Right atrium auricular region (tissue), 2 donors: ENCODE measurements at regions not wholly inside any gene's neighbourhood (a gene's known extent, or its start where the extent isn't known, plus 50 kb on each side); places are given as distances from the start of the nearest gene placed in this dataset.
A peak's percentile ranks its signal among the peaks of the same experiment; 100 is the strongest.

Experiments used
- DNase-seq: peaks from one replicate; pipeline ENCODE4 v3.0.0-alpha.2; 2019; ENCODE audit warnings: low spot score
- H3K27ac ChIP-seq, 2 donors: fragments of 200-600 bp; sonication (generic); 1 replicate in 1 of 2; 2 replicates in 1 of 2; pipeline ENCODE4 v1.5.1; 2016 to 2019
- H3K27me3 ChIP-seq, 2 donors: fragments of 200-600 bp; sonication (generic); one replicate each; pipeline versions ENCODE4 v1.5.1 to v1.6.0; 2017 to 2019
- H3K36me3 ChIP-seq: fragments of 200-600 bp; sonication (generic); one replicate; pipeline ENCODE4 v1.5.1; 2016
- H3K4me1 ChIP-seq, 2 donors: fragments of 200-600 bp; sonication (generic); one replicate each; pipeline versions ENCODE4 v1.5.1 to v1.6.0; 2017 to 2019
- H3K4me3 ChIP-seq, 2 donors: fragments of 200-600 bp; sonication (generic); 1 replicate in 1 of 2; 2 replicates in 1 of 2; pipeline ENCODE4 v1.5.1; 2017 to 2019; ENCODE audit warnings: mild to moderate bottlenecking in 1 of 2, moderate library complexity in 1 of 2
- H3K9me3 ChIP-seq, 2 donors: fragments of 200-600 bp; sonication (generic); one replicate each; pipeline ENCODE4 v1.5.1; 2019
- TF ChIP-seq, protein P1 (sequence below), 2 donors: fragments of 200-600 bp; sonication (generic); IDR thresholded peaks; one replicate each; pipeline ENCODE4 v1.5.1; 2019; ENCODE audit warnings: antibody characterized with exemption in 2 of 2

DNA sequence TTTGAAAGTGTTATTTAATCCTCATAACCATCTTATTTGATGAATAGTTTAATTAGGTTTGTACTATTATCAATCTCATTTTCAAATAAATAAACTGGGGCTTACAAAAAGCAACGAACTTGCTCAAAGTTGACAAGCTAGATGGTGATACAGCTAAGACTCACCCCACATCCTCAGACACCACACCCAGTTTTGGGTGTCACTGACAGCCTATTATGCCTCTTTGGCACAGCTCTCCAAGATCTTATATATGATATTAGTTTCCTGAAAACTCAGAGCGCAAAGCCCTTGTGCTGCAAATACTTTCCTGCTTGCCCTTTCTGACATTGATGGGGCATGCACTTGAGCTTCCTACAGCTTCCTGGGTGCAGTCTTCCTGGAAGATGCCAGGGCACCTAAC is 223.4 kb upstream of the GADL1 start:
- TF ChIP-seq, protein P1, sequence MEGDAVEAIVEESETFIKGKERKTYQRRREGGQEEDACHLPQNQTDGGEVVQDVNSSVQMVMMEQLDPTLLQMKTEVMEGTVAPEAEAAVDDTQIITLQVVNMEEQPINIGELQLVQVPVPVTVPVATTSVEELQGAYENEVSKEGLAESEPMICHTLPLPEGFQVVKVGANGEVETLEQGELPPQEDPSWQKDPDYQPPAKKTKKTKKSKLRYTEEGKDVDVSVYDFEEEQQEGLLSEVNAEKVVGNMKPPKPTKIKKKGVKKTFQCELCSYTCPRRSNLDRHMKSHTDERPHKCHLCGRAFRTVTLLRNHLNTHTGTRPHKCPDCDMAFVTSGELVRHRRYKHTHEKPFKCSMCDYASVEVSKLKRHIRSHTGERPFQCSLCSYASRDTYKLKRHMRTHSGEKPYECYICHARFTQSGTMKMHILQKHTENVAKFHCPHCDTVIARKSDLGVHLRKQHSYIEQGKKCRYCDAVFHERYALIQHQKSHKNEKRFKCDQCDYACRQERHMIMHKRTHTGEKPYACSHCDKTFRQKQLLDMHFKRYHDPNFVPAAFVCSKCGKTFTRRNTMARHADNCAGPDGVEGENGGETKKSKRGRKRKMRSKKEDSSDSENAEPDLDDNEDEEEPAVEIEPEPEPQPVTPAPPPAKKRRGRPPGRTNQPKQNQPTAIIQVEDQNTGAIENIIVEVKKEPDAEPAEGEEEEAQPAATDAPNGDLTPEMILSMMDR (IDR thresholded peaks at IDR 0.05) = no peak
- no peaks in the 10 kb centered on the region for H3K9me3 ChIP-seq
- H3K4me1 ChIP-seq = no peaks in the 10 kb centered on the region
- no peaks in the 10 kb centered on the region for H3K27me3 ChIP-seq
- no peak for DNase-seq
- H3K27ac ChIP-seq = no peak overlapping the region
- H3K4me3 ChIP-seq = no peak overlapping the region
- no peaks in the 10 kb centered on the region for H3K36me3 ChIP-seq

DNA sequence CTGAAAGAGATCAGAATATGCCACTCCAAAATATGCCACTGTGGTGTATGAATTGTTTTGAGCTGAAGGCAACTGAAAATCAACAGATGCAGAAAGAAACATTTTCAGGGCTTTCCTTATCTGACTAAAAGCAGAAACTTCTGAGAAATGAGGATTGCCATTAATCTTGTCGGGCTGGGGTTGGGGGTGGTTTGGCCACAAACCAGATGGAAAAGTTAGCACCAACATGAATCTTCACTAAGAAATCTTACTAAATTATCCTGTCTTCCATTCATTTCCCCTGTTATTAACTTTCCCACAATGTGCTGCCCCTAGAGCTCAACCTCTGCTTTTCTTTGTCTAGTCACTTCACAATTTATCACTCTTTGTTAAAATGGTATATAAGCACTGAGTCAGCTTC is 229.9 kb upstream of the GADL1 start:
- H3K4me1 ChIP-seq = no peaks in the 10 kb centered on the region
- DNase-seq = no peak
- H3K27me3 ChIP-seq = no peaks in the 10 kb centered on the region
- H3K36me3 ChIP-seq = no peaks in the 10 kb centered on the region
- TF ChIP-seq, protein P1 (IDR thresholded peaks at IDR 0.05) = no peak
- H3K4me3 ChIP-seq = no peak overlapping the region
- no peak overlapping the region for H3K27ac ChIP-seq
- H3K9me3 ChIP-seq = peaks cover 0 to 16% of the 10 kb centered on the region in 2 donors

DNA sequence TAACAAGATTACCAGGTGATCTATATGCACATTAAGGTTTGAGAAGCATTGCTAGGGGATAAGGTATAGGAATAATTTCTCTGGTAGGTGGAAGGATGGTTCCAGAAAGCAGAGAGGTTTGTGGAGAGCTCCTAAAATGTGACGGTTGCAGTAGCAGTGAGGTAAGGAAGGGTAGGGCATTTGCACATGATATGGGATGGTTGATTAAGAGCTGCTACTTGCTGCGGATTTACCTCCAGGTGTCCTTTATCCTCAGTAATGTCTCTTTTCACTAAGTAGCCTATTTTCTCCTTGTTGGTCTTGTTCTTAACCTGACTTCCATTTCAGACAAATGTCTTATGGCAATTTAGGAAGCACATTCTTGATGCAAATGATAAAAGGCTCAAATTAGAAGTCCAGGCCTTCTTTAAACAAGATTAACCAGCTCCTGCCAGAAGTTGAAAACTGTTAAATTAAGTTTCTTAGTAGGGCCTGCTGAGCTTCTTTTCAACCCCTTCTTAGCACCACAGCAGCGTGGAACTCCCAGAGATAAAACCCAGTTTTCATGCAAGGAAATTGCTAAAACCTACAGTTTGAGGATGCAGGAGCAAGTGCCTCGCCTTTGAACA is 231.1 kb upstream of the GADL1 start:
- TF ChIP-seq, protein P1 (IDR thresholded peaks at IDR 0.05) = no peak
- Histone ChIP-seq H3K9me3 (peaks cover 0 to 16% of the 10 kb centered on the region in 2 donors), H3K4me1 (no peaks in the 10 kb centered on the region), H3K27me3 (no peaks in the 10 kb centered on the region), H3K4me3 (no peak overlapping the region), H3K36me3 (no peaks in the 10 kb centered on the region), H3K27ac (no peak overlapping the region)
- DNase-seq = no peak

DNA sequence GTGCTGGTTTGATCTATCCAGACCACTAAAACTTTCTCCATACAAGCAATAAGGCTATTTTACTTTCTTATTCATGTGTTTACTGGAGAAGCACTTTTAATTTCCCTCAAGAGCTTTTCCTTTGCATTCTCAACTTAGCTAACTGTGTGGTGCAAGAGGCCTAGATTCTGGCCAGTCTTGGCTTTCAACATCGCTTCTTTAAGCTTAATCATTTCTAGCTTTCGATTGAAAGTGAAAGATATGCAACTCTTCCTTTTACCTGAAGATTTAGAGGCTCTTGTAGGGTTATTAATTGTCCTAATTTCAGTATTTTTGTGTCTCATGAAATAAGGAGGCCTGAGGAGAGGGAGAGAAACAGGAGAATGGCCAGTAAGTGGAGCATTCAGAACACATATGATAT is 234.8 kb upstream of the GADL1 start:
- TF ChIP-seq, protein P1 (IDR thresholded peaks at IDR 0.05) = no peak
- no peaks in the 10 kb centered on the region for H3K4me1 ChIP-seq
- no peaks in the 10 kb centered on the region for H3K27me3 ChIP-seq
- no peak for DNase-seq
- no peak overlapping the region for H3K27ac ChIP-seq
- H3K9me3 ChIP-seq = peaks cover 0 to 12% of the 10 kb centered on the region in 2 donors
- no peaks in the 10 kb centered on the region for H3K36me3 ChIP-seq
- H3K4me3 ChIP-seq = no peak overlapping the region

DNA sequence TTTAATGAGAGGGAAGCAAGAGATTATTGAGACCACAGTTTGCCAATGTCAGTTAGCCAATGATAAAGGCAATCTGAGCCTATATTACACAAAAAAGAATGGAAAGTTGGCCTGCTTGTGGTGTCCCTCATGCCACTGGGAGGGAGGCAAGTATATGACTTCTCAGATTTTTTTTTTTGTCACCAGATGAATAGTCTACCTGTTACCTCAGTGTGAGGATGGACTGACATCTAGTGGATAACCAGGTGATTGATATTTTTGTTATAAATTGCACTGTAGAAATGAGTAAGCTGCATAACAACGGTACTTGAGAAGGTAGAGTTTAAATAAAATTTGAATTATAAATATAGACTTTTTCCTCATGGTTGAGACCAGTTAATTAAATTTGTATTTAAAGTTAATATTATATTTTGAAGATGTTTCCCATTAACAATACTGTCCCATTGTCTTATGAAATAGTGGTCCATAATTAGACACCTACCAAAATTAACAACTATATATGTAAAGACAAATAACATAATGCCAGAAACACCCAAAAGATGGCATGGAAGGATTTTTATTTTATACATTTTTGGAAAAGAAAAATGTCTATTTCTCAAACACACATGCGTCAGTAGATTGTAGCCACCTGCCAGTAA is 237.8 kb upstream of the GADL1 start:
- H3K27ac ChIP-seq = no peak overlapping the region
- H3K4me1 ChIP-seq = no peaks in the 10 kb centered on the region

More for the DNA sequence above, 237.8 kb upstream of the GADL1 start:
- TF ChIP-seq, protein P1 (IDR thresholded peaks at IDR 0.05) = peak in 1 of 2 donors; percentile 65
- Histone ChIP-seq H3K27me3 (no peaks in the 10 kb centered on the region), H3K4me3 (no peak overlapping the region), H3K36me3 (no peaks in the 10 kb centered on the region), H3K9me3 (no peaks in the 10 kb centered on the region)
- DNase-seq = no peak
